Neutrophil (primary cell): ENCODE measurements at regions not wholly inside any gene's neighbourhood (a gene's known extent, or its start where the extent isn't known, plus 50 kb on each side); places are given as distances from the start of the nearest gene placed in this dataset.

Experiments
- H3K27ac ChIP-seq: fragments of 200-600 bp; sonication (generic); 2 replicates; pipeline ENCODE4 v1.5.1; 2016; ENCODE audit warnings: mild to moderate bottlenecking, moderate library complexity
- H3K27me3 ChIP-seq: fragments of 200-600 bp; sonication (generic); 2 replicates; pipeline ENCODE4 v1.6.0; 2016; ENCODE audit warnings: mild to moderate bottlenecking
- H3K36me3 ChIP-seq: fragments of 200-600 bp; sonication (generic); 2 replicates; pipeline ENCODE4 v1.5.1; 2017
- H3K4me1 ChIP-seq, 2 experiments: fragments of 200-600 bp in 1 of 2; sonication (generic) in 1 of 2; 1 replicate in 1 of 2; 2 replicates in 1 of 2; pipeline versions ENCODE4 v1.5.1 to v1.6.1; 2013 to 2016; ENCODE audit warnings: low read depth in 1 of 2, low read length in 1 of 2, mild to moderate bottlenecking in 1 of 2, moderate library complexity in 1 of 2; ENCODE audit not compliant: control insufficient read depth in 1 of 2, insufficient read depth in 1 of 2
- H3K4me3 ChIP-seq, 2 experiments: fragments of 200-600 bp in 1 of 2; sonication (generic) in 1 of 2; 1 replicate in 1 of 2; 2 replicates in 1 of 2; pipeline ENCODE4 v1.5.1; 2013 to 2016; ENCODE audit warnings: low read depth in 1 of 2, low read length in 1 of 2, mild to moderate bottlenecking in 1 of 2, moderate library complexity in 1 of 2
- H3K9me3 ChIP-seq: fragments of 200-600 bp; sonication (generic); 2 replicates; pipeline ENCODE4 v1.5.1; 2016
- TF ChIP-seq, protein P1 (sequence below): fragments of 200-600 bp; sonication (generic); IDR thresholded peaks from 2 replicates; pipeline ENCODE4 v1.5.1; 2016; ENCODE audit warnings: antibody characterized with exemption

DNA sequence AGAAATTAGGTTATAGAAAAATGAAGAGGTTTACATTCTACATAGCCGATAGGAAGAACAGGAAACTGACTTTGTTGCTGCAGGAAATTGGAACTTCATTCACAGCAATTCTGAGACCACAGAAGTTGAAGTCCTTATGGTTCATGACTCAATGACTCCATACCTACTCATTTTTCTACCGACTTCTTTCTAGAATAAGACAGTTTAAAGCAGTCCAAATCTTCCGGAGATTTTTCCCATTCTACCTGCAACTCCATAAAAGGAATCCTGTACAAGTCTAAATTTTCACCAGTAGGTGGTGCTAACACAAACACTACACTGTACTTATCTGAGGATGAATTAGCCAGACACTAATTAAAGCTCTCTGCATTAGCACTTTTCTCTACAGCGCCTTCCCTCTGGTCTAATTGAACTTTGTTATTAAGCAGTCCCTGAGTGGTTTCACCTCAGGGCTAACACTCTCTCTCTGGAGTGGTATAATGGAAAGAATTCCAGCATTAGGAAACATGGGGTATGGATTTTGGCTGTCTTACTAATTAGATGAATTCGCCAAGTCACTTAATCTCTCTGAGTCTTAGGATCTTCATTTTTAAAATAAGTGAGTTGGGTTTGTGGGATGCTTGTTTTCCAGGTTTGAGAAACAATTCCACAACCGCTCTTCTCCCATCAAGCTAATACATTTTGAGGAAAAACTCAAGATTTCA lies 167.9 kb downstream of the SMIM20 start:
- Histone ChIP-seq H3K27me3 (no peaks in the 10 kb centered on the region), H3K9me3 (no peaks in the 10 kb centered on the region), H3K4me1 (peaks cover 42 to 49% of the 10 kb centered on the region in 2 experiments), H3K36me3 (no peaks in the 10 kb centered on the region), H3K4me3 (no peak overlapping the region), H3K27ac (no peak overlapping the region)
- TF ChIP-seq, protein P1, sequence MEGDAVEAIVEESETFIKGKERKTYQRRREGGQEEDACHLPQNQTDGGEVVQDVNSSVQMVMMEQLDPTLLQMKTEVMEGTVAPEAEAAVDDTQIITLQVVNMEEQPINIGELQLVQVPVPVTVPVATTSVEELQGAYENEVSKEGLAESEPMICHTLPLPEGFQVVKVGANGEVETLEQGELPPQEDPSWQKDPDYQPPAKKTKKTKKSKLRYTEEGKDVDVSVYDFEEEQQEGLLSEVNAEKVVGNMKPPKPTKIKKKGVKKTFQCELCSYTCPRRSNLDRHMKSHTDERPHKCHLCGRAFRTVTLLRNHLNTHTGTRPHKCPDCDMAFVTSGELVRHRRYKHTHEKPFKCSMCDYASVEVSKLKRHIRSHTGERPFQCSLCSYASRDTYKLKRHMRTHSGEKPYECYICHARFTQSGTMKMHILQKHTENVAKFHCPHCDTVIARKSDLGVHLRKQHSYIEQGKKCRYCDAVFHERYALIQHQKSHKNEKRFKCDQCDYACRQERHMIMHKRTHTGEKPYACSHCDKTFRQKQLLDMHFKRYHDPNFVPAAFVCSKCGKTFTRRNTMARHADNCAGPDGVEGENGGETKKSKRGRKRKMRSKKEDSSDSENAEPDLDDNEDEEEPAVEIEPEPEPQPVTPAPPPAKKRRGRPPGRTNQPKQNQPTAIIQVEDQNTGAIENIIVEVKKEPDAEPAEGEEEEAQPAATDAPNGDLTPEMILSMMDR: peak; percentile 71

DNA sequence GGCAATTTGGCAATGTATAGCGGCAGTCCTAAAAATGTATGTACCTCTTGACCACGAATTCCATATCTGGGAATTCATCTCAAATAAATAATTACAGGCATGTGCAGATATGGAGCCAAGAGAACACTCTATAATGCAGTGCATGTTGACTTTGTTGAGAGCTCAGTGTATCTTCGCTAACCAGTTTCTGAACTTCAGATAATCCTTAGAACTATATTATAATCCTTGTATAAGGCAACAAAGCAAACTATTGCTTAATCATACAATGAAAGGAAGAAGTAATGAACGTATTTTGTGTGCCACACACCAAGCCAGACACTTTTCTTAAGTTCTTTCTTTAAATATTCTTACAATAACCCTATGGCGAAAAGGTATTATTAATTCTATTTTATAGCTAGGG lies 168.5 kb downstream of the SMIM20 start:
- Histone ChIP-seq H3K4me3 (no peak overlapping the region), H3K4me1 (peaks cover 43 to 48% of the 10 kb centered on the region in 2 experiments), H3K27me3 (no peaks in the 10 kb centered on the region), H3K9me3 (no peaks in the 10 kb centered on the region), H3K36me3 (no peaks in the 10 kb centered on the region), H3K27ac (no peak overlapping the region)
- TF ChIP-seq, protein P1: no peak

DNA sequence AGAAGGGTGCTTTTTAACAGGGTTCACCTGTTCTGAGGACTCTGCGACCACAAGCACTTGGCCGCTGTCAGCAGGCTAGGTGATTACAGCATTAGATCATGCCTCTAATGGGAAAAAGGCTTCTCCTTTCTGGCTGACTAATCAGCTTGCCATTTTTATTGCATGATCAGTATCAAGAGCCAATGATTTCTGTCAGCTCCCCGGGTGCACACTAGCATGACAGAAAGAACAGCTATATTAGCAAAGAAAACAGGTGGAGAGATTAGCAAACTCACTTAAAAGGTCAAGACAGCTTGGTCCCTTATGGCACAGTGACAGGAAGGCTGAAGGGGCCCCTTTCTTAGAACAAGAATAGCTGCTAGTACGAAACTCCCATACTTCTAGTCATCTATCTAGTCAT lies 170.0 kb downstream of the SMIM20 start:
- Histone ChIP-seq H3K27me3 (no peaks in the 10 kb centered on the region), H3K27ac (no peak overlapping the region), H3K9me3 (no peaks in the 10 kb centered on the region), H3K4me1 (peaks cover 43 to 46% of the 10 kb centered on the region in 2 experiments), H3K4me3 (no peak overlapping the region), H3K36me3 (no peaks in the 10 kb centered on the region)
- TF ChIP-seq, protein P1: no peak

DNA sequence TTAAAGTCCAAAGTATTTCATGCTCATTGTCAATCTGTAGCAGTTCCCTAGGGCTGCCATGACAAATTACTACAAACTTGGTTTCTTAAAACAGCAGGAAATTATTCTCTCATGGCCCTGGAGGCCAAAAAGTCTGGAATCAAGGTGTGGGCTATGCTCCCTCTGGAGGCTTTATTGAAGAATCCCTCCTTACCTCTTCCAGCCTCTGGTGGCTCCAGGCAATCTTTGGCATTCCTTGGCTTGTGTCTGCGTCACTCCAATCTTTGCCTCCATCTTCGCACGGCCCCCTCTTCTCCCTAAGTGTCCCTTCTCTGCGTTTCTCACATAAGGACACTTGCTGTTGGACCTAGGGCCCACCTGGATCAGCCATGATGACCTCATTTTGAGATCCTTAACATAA lies 170.4 kb downstream of the SMIM20 start:
- no peak overlapping the region for H3K27ac ChIP-seq
- H3K4me3 ChIP-seq: no peak overlapping the region
- H3K36me3 ChIP-seq: no peaks in the 10 kb centered on the region
- H3K4me1 ChIP-seq: peaks cover 44 to 48% of the 10 kb centered on the region in 2 experiments
- H3K27me3 ChIP-seq: no peaks in the 10 kb centered on the region
- H3K9me3 ChIP-seq: no peaks in the 10 kb centered on the region
- TF ChIP-seq, protein P1: no peak

DNA sequence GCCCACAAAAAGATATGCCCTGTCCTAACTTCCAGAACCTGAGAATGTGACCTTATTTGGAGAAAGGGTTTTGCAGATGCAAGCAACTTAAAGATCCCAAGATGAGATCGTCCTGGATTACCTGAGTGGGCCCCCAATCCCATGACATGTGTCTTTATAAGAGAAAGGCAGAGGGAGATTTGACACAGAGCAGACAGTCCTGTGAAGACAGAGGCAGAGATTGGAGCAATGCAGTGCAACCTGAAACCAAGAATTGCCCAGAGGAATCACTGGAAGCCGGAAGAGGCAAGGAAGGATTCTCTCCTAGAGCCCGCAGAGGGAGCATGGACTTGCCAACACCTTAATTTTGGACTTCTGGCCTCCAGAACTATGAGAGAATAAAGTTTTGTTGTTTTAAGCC lies 171.5 kb downstream of the SMIM20 start:
- TF ChIP-seq, protein P1: no peak
- Histone ChIP-seq H3K9me3 (no peaks in the 10 kb centered on the region), H3K27ac (no peak overlapping the region), H3K4me1 (peaks cover 41 to 42% of the 10 kb centered on the region in 2 experiments), H3K27me3 (no peaks in the 10 kb centered on the region), H3K4me3 (no peak overlapping the region), H3K36me3 (no peaks in the 10 kb centered on the region)
